ENCODE measurements at regions not wholly inside any gene's neighbourhood (a gene's known extent, or its start where the extent isn't known, plus 50 kb on each side); places are given as distances from the start of the nearest gene placed in this dataset.

DNA sequence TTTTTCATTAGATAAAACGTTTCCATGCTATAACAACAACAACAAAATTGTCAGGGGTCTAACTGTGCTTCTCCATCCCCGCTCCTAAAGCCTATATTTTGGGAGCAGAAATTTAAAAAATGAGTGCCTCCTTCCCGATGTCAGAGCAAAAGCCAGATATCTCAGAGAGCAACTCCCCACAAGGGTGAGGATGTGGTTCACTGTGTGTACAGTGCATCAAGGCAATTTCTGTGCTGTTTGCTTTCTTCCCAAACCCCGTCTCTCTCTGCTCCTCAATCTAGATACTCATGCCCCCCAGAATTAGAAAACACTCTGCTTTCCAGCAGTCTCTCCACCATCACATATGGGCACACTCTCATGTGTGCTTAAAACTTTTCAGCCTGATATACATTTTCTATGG lies 76.7 kb upstream of the MBNL1 start (continued):
- TF ChIP-seq, protein P1, sequence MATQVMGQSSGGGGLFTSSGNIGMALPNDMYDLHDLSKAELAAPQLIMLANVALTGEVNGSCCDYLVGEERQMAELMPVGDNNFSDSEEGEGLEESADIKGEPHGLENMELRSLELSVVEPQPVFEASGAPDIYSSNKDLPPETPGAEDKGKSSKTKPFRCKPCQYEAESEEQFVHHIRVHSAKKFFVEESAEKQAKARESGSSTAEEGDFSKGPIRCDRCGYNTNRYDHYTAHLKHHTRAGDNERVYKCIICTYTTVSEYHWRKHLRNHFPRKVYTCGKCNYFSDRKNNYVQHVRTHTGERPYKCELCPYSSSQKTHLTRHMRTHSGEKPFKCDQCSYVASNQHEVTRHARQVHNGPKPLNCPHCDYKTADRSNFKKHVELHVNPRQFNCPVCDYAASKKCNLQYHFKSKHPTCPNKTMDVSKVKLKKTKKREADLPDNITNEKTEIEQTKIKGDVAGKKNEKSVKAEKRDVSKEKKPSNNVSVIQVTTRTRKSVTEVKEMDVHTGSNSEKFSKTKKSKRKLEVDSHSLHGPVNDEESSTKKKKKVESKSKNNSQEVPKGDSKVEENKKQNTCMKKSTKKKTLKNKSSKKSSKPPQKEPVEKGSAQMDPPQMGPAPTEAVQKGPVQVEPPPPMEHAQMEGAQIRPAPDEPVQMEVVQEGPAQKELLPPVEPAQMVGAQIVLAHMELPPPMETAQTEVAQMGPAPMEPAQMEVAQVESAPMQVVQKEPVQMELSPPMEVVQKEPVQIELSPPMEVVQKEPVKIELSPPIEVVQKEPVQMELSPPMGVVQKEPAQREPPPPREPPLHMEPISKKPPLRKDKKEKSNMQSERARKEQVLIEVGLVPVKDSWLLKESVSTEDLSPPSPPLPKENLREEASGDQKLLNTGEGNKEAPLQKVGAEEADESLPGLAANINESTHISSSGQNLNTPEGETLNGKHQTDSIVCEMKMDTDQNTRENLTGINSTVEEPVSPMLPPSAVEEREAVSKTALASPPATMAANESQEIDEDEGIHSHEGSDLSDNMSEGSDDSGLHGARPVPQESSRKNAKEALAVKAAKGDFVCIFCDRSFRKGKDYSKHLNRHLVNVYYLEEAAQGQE (IDR thresholded peaks at IDR 0.05), result no peak
- TF ChIP-seq, protein P2, sequence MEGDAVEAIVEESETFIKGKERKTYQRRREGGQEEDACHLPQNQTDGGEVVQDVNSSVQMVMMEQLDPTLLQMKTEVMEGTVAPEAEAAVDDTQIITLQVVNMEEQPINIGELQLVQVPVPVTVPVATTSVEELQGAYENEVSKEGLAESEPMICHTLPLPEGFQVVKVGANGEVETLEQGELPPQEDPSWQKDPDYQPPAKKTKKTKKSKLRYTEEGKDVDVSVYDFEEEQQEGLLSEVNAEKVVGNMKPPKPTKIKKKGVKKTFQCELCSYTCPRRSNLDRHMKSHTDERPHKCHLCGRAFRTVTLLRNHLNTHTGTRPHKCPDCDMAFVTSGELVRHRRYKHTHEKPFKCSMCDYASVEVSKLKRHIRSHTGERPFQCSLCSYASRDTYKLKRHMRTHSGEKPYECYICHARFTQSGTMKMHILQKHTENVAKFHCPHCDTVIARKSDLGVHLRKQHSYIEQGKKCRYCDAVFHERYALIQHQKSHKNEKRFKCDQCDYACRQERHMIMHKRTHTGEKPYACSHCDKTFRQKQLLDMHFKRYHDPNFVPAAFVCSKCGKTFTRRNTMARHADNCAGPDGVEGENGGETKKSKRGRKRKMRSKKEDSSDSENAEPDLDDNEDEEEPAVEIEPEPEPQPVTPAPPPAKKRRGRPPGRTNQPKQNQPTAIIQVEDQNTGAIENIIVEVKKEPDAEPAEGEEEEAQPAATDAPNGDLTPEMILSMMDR (IDR thresholded peaks at IDR 0.05; ENCODE audit: low read depth, low read length, missing input control), result no peak
- TF ChIP-seq RXRA (IDR thresholded peaks at IDR 0.05) (no peak), HNF4G (IDR thresholded peaks at IDR 0.05) (no peak), GABPA (IDR thresholded peaks at IDR 0.05 in 1 of 2, conservative IDR thresholded peaks at IDR 0.05 in 1 of 2) (no peak), EGR1 (IDR thresholded peaks at IDR 0.05; ENCODE audit: low read depth in 2 of 2) (no peak), JUND (IDR thresholded peaks at IDR 0.05) (no peak)
- TF ChIP-seq, protein P3, sequence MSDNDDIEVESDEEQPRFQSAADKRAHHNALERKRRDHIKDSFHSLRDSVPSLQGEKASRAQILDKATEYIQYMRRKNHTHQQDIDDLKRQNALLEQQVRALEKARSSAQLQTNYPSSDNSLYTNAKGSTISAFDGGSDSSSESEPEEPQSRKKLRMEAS (IDR thresholded peaks at IDR 0.05), result no peak

DNA sequence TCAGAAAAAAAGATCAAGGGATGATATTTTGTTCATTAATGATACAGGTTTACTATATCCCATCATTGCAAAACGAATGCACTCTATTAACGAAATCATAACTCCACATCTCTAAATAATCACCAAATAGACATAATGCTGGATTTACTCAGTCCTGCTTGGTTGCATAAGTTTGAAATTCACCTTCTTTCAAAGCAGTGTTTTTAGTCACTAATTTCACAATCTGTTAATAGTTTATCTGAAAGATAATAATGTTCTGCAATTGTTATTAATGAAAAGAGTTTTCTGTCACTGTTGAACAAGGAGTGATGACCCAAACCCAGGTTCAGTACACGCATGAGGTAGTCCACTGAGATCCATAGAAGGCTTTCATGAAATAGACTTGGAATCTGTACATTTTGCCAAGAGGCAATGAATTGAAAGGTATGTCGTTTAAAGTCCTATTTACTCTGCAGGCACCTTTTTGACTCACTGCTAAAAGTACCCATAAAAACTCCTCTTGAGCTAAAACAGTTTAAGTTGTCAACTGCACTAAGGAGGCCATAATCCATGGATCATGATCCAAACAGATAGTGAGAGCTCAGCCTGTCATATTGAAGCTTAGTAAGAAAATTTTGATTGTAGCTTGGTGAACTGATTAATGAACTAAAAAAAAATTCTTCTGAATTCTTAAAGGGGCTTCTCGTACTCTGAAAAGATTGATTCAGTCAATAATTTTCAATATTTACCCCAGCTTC lies 75.6 kb upstream of the MBNL1 start:
- TF ChIP-seq, protein P2 (IDR thresholded peaks at IDR 0.05; ENCODE audit: low read depth, low read length, missing input control), result no peak
- no peak for TF ChIP-seq JUND (IDR thresholded peaks at IDR 0.05)
- no peak for TF ChIP-seq FOXA1 (IDR thresholded peaks at IDR 0.05)
- TF ChIP-seq YY1 (IDR thresholded peaks at IDR 0.05), result no peak
- H3K4me3 ChIP-seq (ENCODE audit: low read depth in 1 of 3, low read length in 3 of 3), result no peak overlapping the region
- no peaks in the 10 kb centered on the region for H3K9me3 ChIP-seq (ENCODE audit: control insufficient read depth in 4 of 4, low read length in 3 of 4)
- no peak for DNase-seq (ENCODE audit: low spot score)
- WGBS, result 77% methylated on average over 5 of the region's 5 CpGs
- no peaks in the 10 kb centered on the region for H3K36me3 ChIP-seq (ENCODE audit: control insufficient read depth in 4 of 4, insufficient read depth in 3 of 4, low read depth in 1 of 4, low read length in 3 of 4)
- no peak overlapping the region for H3K9ac ChIP-seq (ENCODE audit: low read depth in 1 of 2, low read length in 2 of 2)
- H3K27ac ChIP-seq (ENCODE audit: low read depth in 1 of 2, low read length in 2 of 2), result no peak overlapping the region
- H3K4me1 ChIP-seq (ENCODE audit: control insufficient read depth in 4 of 4, insufficient read depth in 4 of 4, low read length in 3 of 4), result peaks cover 0 to 3% (median 0%) of the 10 kb centered on the region in 4 donors
- no peaks in the 10 kb centered on the region for H3K27me3 ChIP-seq (ENCODE audit: control insufficient read depth in 4 of 4, insufficient read depth in 4 of 4, low read length in 3 of 4)
